ENCODE measurements at regions not wholly inside any gene's neighbourhood (a gene's known extent, or its start where the extent isn't known, plus 50 kb on each side); places are given as distances from the start of the nearest gene placed in this dataset.
"Not testable (repeated sequence)": the region's sequence is repeated elsewhere in the genome, so short reads cannot be mapped to it uniquely, and the experiment has no call there.

- no peak for DNase-seq
Observed at GRCh38 chr17:20916383-20916782, 126.4 kb downstream of the USP22 start.

GRCh38 chr17:20917610-20918306 is 125.1 kb downstream of the USP22 start:
- not testable (repeated sequence) for DNase-seq

DNA sequence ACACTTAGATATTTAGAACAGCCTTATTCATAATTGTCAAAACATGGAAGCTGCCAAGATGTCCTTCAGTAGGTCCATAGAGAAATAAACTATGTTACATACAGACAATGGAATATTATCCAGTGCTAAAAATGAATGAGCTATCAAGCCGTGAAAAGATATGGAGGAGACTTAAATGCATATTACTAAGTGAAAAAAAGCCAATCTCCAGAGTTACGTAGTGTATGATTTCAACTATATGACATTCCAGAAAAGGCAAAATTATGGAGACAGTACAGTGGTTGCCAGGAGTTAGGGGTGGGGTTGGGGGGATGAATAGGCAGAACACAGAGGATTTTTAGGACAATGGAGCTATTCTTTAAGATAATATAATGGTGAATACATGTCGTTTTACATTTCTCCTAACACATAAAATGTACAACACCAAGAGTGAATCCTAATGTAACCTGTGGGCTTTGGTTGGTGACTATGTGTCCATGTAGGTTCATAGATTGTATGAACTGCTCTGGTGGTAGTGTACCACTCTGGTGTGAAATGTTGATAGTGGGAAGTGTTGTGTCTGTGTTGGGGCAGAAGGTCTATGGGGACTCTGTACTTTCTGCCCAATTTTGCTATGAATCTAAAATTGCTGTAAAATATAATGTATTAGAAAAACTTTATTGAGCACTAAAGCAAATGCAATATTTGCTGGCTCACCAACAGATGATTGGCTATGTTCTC is 122.6 kb downstream of the USP22 start:
- DNase-seq: no peak

GRCh38 chr17:20920815-20921199 is 122.0 kb downstream of the USP22 start:
- no peak for DNase-seq

DNA sequence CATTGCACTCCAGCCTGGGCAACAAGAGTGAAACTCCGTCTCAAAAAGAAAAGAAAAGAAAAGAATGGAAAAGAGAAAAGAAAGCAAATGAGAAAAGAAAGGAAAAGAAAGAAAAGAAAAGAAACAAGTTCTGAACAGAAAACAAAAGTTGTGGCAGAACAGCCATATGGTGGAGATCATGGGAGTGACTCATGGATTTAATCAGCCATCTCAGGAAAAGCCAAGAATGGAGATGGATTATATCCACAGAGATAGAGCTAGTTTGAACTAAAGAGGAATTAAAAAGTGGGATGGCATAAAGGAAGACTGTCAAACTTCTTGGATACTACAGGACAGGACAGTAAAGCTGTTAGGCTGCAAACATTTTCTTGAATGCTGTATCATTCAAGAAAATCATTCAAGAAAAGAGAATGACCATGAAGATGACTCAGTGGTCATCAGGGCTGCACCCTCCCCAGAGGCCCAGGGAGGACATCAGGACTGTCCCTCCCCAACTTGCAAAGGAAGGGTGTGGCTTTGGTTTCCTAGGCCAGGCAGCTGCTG is 120.6 kb downstream of the USP22 start:
- DNase-seq: no peak

- DNase-seq: no peak
Observed at GRCh38 chr17:20924306-20924705, 118.5 kb downstream of the USP22 start.

DNA sequence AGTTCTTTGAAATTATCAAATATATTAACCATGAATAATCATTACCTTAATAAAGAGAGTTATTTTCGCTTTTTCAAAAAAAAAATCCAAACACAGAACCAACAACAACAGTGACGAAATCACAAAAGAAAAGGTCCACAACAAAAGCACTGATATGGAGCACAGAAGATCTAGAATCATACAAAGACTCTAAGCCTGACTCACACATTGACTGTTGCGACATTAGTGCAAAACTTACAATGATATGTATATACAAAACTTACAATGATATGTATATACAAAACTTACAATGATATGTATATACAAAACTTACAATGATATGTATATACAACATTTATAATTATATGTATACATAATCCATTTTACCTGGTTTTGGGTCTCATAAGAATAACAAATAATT is 117.7 kb downstream of the USP22 start:
- DNase-seq: no peak

DNA sequence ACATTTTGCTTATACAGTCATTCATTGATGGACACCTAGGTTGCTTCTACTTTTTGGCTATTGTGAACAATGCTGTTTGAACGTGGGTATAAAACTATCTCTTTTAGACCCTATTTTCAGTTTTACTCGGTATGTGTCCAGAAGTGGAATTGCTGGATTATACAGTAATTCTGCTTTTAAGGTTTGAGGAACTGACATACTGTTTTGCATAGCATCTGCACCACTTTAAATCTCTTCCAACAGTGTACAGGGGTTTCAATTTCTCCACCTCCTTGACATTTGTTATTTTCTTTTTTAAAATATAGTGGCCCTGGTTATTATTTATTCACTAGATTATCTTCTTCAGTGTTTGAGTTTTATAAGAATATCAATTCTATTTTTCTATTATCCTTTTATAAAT is 116.9 kb downstream of the USP22 start:
- no peak for DNase-seq

DNA sequence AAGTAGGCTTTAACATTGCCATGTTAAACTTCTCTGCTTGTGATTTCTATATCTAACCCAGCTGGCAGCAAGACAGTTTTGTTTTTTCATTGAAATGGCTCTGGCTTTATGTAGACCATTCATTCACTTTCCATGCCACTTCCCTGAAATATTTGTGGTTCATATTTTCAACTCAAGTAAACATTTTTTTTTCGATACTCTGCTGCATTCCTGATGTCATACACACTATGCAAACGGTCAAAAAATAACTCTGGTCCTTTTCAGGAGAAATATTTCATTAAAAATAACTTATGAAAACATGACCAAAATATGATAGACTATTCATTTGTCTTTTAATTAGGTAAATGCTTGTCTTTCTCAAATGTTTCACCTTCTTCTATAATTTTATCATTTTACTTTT is 116.3 kb downstream of the USP22 start:
- DNase-seq: no peak

DNA sequence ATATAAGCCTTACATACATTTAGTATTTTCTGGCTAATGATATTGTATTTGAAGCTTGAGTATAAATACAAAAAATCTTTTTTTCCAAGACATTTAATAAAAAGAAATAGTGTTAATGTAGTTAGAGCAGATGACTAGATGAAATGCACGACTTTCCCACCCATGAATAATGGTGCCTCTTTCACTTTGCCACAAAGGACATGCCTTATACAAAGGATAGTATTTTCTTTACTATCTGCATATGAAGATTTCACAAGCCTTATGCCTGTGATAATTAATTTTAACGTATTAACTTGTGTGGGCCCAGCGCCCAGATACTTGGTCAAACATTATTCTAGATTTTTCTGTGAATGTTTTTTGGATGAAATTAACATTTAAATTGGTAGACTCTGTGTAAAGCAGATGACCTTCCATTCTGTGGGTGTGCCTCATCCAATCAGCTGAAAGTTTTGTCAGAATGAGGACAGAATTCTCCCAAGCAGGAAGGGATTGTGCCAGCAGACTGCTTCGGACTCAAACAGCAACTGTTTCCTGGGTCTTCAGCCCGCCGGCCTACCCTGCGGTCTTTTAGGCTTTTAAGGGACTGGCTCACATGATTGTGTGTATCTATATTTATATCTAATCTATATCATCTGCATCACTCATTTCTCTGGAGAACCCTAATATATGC is 115.4 kb downstream of the USP22 start:
- no peak for DNase-seq

GRCh38 chr17:20929334-20929733 is 113.5 kb downstream of the USP22 start:
- DNase-seq: no peak

GRCh38 chr17:20930081-20930760 is 112.6 kb downstream of the USP22 start:
- no peak for DNase-seq

- DNase-seq: not testable (repeated sequence)
Observed at GRCh38 chr17:20933040-20933439, 109.8 kb downstream of the USP22 start.

GRCh38 chr17:20934288-20934687 is 108.5 kb downstream of the USP22 start:
- DNase-seq: no peak

DNA sequence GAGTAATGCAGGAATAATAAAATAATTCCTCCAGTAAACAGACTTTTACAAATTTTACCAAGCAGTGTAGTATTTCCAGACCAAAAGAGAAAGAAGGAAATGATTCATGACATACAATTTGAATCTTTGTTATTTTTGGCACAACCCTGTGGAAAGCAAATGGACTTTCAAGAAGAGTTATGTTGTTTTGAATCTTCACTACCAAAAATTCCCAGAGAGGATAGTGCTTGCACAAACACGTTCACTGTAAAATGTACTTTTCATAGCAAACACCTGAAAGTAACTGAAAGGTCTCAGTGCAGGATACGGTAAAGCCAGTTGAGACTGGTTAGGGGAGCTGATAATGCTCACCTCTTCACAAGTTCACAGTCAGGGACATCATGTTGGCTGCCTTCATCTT is 107.1 kb downstream of the USP22 start:
- DNase-seq: no peak

- no peak for DNase-seq
Observed at GRCh38 chr17:20938244-20938643, 104.6 kb downstream of the USP22 start.

DNA sequence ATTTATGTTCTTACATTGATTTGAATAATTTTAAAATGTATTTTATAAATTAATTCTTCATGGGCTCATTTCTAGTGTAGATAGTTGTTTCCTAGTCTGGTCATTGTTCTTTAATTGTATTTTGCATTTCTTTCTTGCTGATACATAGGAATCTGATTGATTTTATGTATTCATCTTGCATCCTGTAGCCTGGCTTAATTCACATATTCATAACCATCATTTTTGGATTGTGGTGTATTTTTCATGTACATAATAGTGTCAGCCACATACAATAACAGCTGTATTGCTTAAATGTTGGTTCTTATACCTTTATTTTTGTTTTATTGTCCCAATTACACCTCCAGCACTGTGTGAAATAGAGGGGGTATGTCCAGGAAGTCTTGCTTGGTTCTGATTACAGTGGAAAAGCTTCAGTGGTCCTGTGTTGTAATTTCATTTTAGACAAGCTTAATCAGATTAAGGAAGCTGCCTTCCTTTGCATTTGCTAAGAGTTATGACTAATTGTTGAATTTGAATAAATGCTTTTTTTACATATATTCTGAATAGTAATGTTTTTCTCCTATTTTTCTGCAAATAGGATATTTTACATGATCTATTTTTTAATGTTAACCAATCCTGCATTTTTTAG is 103.7 kb downstream of the USP22 start:
- DNase-seq: no peak

GRCh38 chr17:20941872-20942271 is 100.9 kb downstream of the USP22 start:
- DNase-seq: no peak

- peak; percentile 69 for DNase-seq
Observed at GRCh38 chr17:20944014-20944865, 98.6 kb downstream of the USP22 start.

- not testable (repeated sequence) for DNase-seq
Observed at GRCh38 chr17:20947708-20948107, 95.1 kb downstream of the USP22 start.

- no peak for DNase-seq
Observed at GRCh38 chr17:20948984-20949777, 93.6 kb downstream of the USP22 start.

Measured in NCI-H345 (cell line).